Fibroblast of skin of right quadriceps (primary cell): ENCODE measurements at regions not wholly inside any gene's neighbourhood (a gene's known extent, or its start where the extent isn't known, plus 50 kb on each side); places are given as distances from the start of the nearest gene placed in this dataset.
A peak's percentile ranks its signal among the peaks of the same experiment; 100 is the strongest.

Experiments
- DNase-seq: peaks from one replicate; pipeline ENCODE4 v3.0.0-alpha.2; 2013

- DNase-seq, result no peak
Measured at GRCh38 chr4:11727903-11728564, 299.3 kb upstream of the HS3ST1 start.

GRCh38 chr4:11724731-11725130 is 296.0 kb upstream of the HS3ST1 start:
- peak; percentile 37 for DNase-seq

GRCh38 chr4:11722223-11722622 is 293.5 kb upstream of the HS3ST1 start:
- DNase-seq, result no peak

DNA sequence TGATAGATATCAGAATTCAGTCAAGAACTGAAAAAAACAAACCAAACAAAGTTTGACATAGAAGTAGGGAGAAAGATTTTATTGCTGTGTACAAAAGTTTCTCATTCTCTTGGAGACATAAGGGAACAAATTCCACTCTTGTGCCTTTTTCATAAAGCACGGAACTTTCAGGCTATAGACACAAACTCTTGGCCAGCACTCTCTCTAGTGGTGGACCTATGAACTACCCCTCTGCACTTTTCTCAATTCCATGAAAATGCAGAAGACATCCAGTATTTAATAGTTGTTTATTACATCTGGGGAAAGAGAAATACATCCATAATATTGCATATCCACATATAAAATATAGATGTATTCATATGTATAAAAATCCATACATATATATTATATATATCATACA is 291.6 kb upstream of the HS3ST1 start:
- DNase-seq, result peak; percentile 34

GRCh38 chr4:11719879-11720278 is 291.2 kb upstream of the HS3ST1 start:
- no peak for DNase-seq

DNA sequence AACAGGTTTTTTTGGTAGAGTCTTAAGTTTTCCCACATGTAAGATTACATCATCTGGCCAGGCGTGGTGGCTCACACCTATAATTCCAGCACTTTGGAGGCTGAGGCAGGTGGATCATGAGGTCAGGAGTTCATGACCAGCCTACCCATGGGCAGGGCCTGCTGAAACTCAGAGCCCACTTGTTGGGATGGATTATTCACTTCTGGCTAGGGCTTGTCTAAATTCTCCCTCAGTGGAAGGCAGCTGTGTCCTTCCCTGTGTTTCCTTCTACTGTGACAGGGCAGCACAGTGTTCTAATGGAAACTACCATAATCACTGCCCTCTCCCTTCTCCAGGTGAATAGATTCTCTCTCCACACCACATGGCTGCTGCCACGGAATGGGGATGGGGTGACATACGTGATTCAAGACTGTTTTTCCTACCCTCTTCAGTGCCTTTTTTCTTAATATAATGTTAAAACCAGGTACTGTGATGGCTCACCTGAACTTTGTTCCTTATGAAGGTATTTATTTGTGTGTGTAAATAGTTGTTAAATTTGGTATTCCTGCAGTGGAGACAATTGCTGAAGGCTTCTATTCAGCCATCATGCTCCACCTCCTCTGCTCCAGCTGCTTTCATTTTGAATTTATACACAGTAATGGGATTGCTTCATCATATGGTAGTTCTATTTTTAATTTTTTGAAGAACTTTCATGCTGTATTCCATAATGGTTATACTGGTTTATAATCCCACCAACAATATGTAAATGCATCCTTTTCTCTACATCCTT is 287.2 kb upstream of the HS3ST1 start:
- DNase-seq, result no peak

DNA sequence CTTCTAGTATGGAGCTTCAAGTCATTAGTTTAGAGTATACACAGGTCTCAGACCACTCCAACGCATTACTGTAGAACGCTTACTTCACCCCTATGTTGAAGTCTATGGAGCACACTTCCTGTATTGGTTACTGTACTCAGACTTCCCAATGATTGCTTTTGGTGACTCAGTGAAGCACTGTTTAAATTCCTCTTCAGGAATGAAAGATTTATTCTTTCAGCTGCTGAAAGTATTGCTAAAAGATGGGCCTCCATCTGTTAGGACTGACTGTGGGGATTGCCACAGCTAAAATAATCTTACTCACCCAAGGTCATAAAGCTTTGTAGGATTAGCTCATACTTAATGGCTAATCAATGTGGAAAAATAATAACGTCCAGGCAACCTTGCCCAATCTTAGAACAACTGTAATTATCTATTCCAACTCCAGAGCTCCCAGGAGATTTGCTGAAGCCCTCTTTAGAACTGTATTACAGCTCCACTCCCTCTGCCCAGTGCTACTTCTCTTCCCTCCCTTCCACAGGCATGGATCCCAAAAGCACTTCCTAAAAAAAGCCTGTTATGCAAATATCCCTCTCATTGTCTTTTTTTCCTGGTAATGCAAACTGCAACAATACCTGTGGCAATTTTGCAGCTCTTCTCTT is 281.9 kb upstream of the HS3ST1 start:
- peak; percentile 31 for DNase-seq

DNA sequence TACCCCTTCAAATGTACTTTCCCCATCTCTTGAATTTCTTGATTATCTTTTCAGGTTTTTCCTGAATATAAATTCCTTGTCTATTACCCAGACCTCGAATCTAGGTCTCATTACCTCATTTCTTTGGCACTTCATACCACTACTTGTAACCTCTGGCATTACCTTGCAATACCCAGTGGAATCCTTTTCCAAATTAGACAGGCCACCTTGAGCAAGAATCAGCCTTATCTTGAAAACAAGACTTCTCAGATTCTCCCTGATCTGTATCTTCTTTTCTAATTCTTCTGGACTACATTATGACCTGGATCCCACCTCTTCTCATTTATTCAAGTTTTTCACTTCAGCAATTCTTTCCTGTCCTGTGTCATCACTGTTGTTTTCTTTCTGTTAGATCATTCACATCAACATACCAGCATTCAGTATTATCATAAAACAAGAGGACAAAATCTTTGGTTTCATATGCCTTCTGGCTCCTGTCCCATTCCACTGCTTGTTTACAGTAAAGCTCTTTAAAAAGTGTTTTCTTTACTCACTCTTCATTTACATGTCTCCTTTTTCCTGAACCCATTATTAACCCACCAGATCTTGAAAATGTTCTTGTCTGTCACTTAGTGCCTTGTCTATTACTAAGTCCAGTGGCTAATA is 275.6 kb upstream of the HS3ST1 start:
- no peak for DNase-seq

GRCh38 chr4:11702886-11703557 is 274.3 kb upstream of the HS3ST1 start:
- no peak for DNase-seq

- DNase-seq, result no peak
Measured at GRCh38 chr4:11701966-11702725, 273.5 kb upstream of the HS3ST1 start.

GRCh38 chr4:11700751-11701226 is 272.1 kb upstream of the HS3ST1 start:
- peak; percentile 62 for DNase-seq

DNA sequence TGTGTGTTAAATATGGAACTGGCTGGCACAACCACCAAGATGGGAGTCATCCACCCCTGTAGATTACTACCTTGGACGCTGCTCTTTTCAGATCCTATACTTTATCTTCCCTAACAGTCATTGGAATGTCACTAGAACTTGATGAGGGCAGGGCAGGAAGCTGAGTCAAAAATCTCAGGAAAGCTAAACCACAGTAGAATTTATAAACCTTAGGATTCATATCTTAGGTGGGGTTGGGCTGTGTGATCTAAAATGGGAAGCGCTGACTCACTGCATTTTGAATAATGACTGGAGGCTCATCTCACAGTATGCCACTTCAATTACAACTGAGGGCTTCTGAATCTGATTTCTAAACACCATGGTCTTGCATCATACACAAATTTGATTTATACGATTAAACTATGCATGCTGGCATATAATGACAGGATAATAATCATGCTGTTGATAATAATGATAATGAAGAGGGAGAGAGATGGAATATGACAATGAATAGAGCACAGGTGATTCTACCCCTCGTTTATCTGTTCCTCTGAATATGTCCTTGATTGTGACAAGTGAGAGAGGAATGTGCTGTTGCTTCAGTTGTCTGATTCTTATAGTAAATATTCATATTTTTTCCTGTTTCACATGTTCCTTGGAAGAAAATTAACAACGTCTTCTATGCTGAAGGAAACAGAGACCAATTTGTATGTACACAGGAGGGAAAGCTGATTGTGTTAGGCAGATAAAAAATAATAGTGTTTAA is 270.3 kb upstream of the HS3ST1 start:
- DNase-seq, result peak; percentile 80

GRCh38 chr4:11698033-11698432 is 269.3 kb upstream of the HS3ST1 start:
- no peak for DNase-seq

DNA sequence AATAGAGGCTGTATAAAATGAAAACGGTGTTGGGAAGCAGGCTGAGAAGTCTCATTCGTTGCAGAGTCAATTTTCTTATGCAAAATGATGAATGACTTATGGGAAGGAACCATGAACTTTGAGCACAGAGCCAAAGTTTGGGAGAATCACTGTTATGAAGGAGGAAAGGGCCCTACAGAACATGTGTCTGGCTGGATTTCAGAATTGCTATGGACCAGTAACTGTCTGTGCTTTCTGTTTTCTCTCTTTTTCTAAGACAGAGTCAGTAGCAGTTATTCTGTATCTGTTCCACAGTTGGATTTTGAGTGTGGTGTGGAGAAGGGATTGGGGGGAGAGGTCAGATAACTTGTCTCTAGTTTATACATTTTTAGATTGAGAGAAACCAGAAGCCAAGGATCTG is 265.0 kb upstream of the HS3ST1 start:
- no peak for DNase-seq

GRCh38 chr4:11691236-11691635 is 262.5 kb upstream of the HS3ST1 start:
- no peak for DNase-seq

- no peak for DNase-seq
Measured at GRCh38 chr4:11687727-11688126, 259.0 kb upstream of the HS3ST1 start.

DNA sequence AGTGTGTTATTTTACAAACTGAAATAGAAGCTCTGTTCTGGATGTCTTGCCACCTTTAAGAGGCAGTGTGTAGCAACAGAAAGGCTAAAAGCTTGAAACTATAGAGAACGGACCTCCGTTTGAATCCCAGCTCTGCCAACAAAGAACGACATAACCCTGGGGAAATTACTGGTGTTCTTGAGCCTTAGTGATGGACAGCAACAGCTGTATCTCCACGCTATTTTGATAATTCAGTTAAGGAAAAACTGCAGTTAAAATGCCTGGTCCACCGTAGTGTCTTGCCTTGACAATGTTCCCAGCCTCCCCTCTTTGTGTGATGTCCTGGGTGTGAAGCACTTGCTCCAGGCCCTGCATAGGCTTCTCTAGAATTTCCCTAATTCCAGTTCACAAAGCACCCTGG is 256.8 kb upstream of the HS3ST1 start:
- no peak for DNase-seq

DNA sequence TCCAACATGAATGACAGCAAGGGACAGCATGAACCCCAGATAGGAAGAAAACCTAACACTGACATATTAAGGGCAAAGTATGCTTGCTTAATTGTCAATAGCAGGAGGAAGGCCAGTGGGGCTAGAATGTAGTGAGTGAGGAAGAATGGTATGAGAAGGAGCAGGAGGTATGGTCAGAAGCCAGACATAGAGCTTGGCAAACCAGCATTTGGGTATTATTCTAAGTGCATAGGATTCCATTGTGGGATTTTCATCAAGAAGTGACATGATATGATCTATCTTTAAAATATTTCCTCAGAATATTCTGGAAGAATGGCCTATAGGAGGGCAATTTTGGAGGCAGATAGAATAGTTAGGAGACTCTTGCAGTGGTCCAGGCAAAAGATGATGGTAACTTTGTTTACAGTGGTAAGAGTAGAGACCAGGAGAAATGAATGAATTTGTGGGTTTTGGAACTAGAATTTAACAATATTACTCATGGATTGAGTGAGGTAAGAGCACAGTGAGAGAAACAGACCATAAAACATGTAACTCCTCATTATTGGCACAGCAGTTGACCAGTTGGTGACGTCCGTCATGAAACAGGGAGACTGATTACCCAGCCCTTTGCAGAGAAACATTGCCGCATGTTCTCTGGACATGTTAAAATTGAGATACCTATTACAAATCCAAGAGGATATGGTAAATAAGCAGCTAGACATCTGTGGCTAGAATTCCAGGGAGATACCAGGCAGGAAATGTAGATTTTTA is 246.5 kb upstream of the HS3ST1 start:
- no peak for DNase-seq

- no peak for DNase-seq
Measured at GRCh38 chr4:11670304-11670703, 241.6 kb upstream of the HS3ST1 start.

- DNase-seq, result no peak
Measured at GRCh38 chr4:11669156-11669555, 240.5 kb upstream of the HS3ST1 start.

- DNase-seq, result no peak
Measured at GRCh38 chr4:11663114-11663513, 234.4 kb upstream of the HS3ST1 start.
